Vagina (tissue), 2 donors: ENCODE measurements at regions not wholly inside any gene's neighbourhood (a gene's known extent, or its start where the extent isn't known, plus 50 kb on each side); places are given as distances from the start of the nearest gene placed in this dataset.

Source experiments
- CTCF ChIP-seq, 3 experiments: fragments of 450-650 bp in 2 of 3; fragments of 200-600 bp in 1 of 3; sonication (generic) in 1 of 3; IDR thresholded peaks; one replicate each; pipeline ENCODE4 v1.5.1; 2017 to 2019; ENCODE audit warnings: antibody characterized with exemption in 3 of 3, mild to moderate bottlenecking in 2 of 3, moderate library complexity in 2 of 3
- POLR2A ChIP-seq, 2 donors: fragments of 450-650 bp; IDR thresholded peaks; one replicate each; pipeline ENCODE4 v1.6.1; 2017; ENCODE audit warnings: antibody characterized with exemption in 2 of 2, mild to moderate bottlenecking in 2 of 2, moderate library complexity in 2 of 2

- TF ChIP-seq CTCF (IDR thresholded peaks at IDR 0.05) (no peak), POLR2A (IDR thresholded peaks at IDR 0.05) (no peak)
Observed at GRCh38 chr1:79875187-79875586, 868.7 kb upstream of the ADGRL4 start.
